ENCODE measurements at regions not wholly inside any gene's neighbourhood (a gene's known extent, or its start where the extent isn't known, plus 50 kb on each side); places are given as distances from the start of the nearest gene placed in this dataset.
"Not testable (repeated sequence)": the region's sequence is repeated elsewhere in the genome, so short reads cannot be mapped to it uniquely, and the experiment has no call there.

GRCh38 chr9:6160579-6160978, 55.0 kb upstream of the IL33 start:
- DNase-seq (ENCODE audit: low read depth), result no peak

- DNase-seq (ENCODE audit: low read depth), result no peak
Observed at GRCh38 chr9:6153425-6153824, 62.2 kb upstream of the IL33 start.

GRCh38 chr9:6152788-6153187, 62.8 kb upstream of the IL33 start:
- no peak for DNase-seq (ENCODE audit: low read depth)

GRCh38 chr9:6150483-6150882, 65.1 kb upstream of the IL33 start:
- no peak for DNase-seq (ENCODE audit: low read depth)

GRCh38 chr9:6149315-6149714, 66.3 kb upstream of the IL33 start:
- no peak for DNase-seq (ENCODE audit: low read depth)

GRCh38 chr9:6147846-6148245, 67.8 kb upstream of the IL33 start:
- no peak for DNase-seq (ENCODE audit: low read depth)

GRCh38 chr9:6144947-6145346, 70.7 kb upstream of the IL33 start:
- DNase-seq (ENCODE audit: low read depth), result no peak

GRCh38 chr9:6142799-6143454, 72.7 kb upstream of the IL33 start:
- no peak for DNase-seq (ENCODE audit: low read depth)

GRCh38 chr9:6135780-6136179, 79.8 kb upstream of the IL33 start:
- DNase-seq (ENCODE audit: low read depth), result not testable (repeated sequence)

GRCh38 chr9:6134661-6135180, 80.9 kb upstream of the IL33 start:
- no peak for DNase-seq (ENCODE audit: low read depth)

- DNase-seq (ENCODE audit: low read depth), result no peak
Observed at GRCh38 chr9:6133346-6134063, 82.1 kb upstream of the IL33 start.

GRCh38 chr9:6132650-6133049, 83.0 kb upstream of the IL33 start:
- DNase-seq (ENCODE audit: low read depth), result no peak

- no peak for DNase-seq (ENCODE audit: low read depth)
Observed at GRCh38 chr9:6128030-6128429, 87.6 kb upstream of the IL33 start.

GRCh38 chr9:6126377-6126776, 89.2 kb upstream of the IL33 start:
- DNase-seq (ENCODE audit: low read depth), result no peak

GRCh38 chr9:6123416-6123815, 92.2 kb upstream of the IL33 start:
- DNase-seq (ENCODE audit: low read depth), result no peak

GRCh38 chr9:6121707-6122106, 93.9 kb upstream of the IL33 start:
- no peak for DNase-seq (ENCODE audit: low read depth)

GRCh38 chr9:6114424-6114823, 99.0 kb upstream of the RANBP6 start:
- no peak for DNase-seq (ENCODE audit: low read depth)

- no peak for DNase-seq (ENCODE audit: low read depth)
Observed at GRCh38 chr9:6113819-6114218, 98.4 kb upstream of the RANBP6 start.

GRCh38 chr9:6113312-6113711, 97.9 kb upstream of the RANBP6 start:
- no peak for DNase-seq (ENCODE audit: low read depth)

- no peak for DNase-seq (ENCODE audit: low read depth)
Observed at GRCh38 chr9:6109986-6110385, 94.6 kb upstream of the RANBP6 start.

- DNase-seq (ENCODE audit: low read depth), result no peak
Observed at GRCh38 chr9:6109571-6109970, 94.1 kb upstream of the RANBP6 start.

- no peak for DNase-seq (ENCODE audit: low read depth)
Observed at GRCh38 chr9:6106711-6107339, 91.4 kb upstream of the RANBP6 start.

GRCh38 chr9:6105738-6106137, 90.3 kb upstream of the RANBP6 start:
- no peak for DNase-seq (ENCODE audit: low read depth)
